ENCODE measurements at regions not wholly inside any gene's neighbourhood (a gene's known extent, or its start where the extent isn't known, plus 50 kb on each side); places are given as distances from the start of the nearest gene placed in this dataset.

GRCh38 chr6:66396145-66396544 is 689.1 kb upstream of the EYS start (continued):
- TF ChIP-seq ZNF687 (IDR thresholded peaks at IDR 0.05) (no peak), RUNX3 (IDR thresholded peaks at IDR 0.05; ENCODE audit: low read length) (no peak), ATF7 (IDR thresholded peaks at IDR 0.05; ENCODE audit: low read depth) (no peak), KAT2A (conservative IDR thresholded peaks at IDR 0.05; ENCODE audit: control insufficient read depth, low read depth, low read length) (no peak), CUX1 (IDR thresholded peaks at IDR 0.05; ENCODE audit: insufficient replicate concordance, low read depth, low read length) (no peak)
